HG03565 (cell line): ENCODE measurements at regions not wholly inside any gene's neighbourhood (a gene's known extent, or its start where the extent isn't known, plus 50 kb on each side); places are given as distances from the start of the nearest gene placed in this dataset.
"Not testable (repeated sequence)": the region's sequence is repeated elsewhere in the genome, so short reads cannot be mapped to it uniquely, and the experiment has no call there.

ENCODE experiments used
- ATAC-seq: cut with Tn5 transposase; IDR thresholded peaks from one replicate; pipeline ENCODE4 v1.9.1; 2021; ENCODE audit warnings: mild to moderate bottlenecking, moderate library complexity; ENCODE audit not compliant: unreplicated experiment

GRCh38 chr12:116327992-116328391 lies 50.5 kb upstream of the MED13L start:
- ATAC-seq: not testable (repeated sequence)

GRCh38 chr12:116331876-116332275 lies 54.4 kb upstream of the MED13L start:
- no peak for ATAC-seq

- ATAC-seq: no peak
Observed at GRCh38 chr12:116332705-116333380, 55.4 kb upstream of the MED13L start.

DNA sequence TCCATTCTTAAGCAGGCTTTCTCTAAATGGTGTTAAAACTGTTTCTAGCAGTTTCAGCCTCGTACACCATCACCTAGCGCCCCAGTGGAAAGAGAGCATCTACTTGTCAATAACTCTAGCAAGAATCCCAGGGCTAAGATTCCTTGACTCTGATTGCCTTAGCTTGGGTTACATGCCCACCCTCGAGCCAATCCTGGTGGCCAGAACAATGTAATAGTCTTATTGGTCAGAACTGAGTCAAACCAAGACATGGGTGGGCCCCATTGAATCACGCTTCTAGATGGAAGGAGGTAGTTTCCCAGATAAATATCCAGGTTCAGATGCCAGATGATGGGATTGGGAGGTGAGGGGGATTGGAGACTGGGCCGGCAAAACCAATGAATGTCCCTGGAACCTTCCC lies 55.9 kb upstream of the MED13L start:
- no peak for ATAC-seq

GRCh38 chr12:116336542-116337065 lies 59.1 kb upstream of the MED13L start:
- ATAC-seq: peak; percentile 87

- no peak for ATAC-seq
Observed at GRCh38 chr12:116337312-116337711, 59.8 kb upstream of the MED13L start.

DNA sequence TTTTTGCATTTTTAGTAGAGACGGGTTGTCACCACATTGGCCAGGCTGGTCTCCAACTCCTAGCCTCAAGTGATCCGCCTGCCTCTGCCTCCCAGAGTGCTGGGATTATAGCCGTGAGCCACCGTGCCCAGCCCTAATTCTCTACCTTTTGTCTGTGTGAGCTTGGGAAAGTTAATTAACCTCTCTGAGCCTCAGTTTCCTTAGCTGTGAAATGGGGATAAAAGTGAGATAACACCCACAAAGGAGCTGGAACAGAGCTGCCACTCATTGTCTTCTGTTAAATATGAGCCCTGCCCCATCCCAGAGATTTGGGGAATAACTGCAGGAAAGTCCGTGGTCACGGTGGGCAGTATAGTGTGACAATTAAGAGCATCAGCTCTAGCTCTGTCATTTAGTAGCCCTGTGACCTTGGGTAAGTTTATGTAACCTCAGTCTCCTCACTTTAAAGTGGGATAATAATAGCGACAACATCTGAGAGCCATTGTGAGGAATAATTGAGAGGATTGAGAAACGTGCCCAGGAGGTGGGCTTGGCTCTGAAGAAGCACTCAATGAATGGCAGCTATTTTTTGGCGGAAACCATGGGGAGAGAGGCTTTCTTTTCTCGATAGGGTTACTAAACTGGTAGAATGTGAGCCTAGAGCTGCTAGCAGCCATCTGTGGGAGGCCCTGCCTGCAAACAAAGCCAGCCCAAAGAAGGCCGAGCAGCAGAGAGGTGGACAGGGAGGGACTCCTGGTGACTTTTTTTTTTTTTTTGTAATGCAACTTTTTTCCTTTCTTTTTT lies 60.8 kb upstream of the MED13L start:
- no peak for ATAC-seq

- no peak for ATAC-seq
Observed at GRCh38 chr12:116339062-116339461, 61.6 kb upstream of the MED13L start.

DNA sequence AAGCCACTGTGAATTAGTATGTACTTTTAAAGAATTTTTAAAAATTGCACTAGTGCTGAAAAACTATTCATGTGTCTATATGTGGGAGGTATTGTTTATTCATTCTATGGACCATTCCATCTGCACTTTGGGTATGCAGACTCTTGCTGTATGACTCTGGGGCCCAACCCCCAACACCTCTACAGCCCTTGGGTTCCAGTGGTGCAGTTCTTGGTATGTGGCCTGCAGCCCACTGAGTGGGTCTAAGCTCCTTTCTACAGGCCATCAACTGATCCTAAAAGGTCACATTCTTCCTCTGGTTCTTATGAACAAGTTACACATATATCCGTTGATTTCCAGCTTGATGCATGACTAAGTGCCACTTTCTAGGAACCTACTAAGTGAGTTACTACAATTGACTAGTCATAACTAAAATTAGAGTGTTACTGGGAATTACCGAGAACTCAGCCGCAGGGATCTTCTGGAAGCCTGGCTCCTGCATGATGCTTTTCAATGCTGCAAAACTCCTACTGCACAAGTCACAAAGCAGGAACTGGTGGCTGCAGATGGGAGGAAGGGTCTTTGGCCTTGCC lies 62.4 kb upstream of the MED13L start:
- no peak for ATAC-seq

DNA sequence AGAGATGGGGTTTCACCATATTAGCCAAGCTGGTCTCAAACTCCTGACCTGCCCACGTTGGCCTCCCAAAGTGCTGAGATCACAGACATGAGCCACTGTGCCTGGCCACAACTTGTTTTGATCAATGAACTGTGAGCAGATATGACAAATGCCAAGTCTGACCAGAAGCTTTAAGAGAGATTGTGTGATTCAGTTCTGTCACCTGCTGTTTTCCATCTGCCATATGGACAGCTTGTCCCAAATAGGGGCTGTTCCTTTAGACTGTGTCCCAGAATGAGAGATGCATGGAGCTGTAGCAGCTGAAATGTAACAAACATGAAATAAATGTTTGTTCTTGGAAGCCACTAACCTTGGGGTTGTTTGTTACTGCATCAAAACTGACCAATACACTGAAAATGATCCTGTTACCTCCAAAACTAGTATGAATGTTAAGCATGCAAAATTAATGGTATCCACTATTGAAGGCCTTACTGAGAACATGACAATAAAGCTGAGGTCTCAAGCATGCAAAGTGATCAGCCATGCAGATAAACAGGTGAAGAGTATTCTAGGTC lies 65.9 kb upstream of the MED13L start:
- ATAC-seq: no peak

- ATAC-seq: no peak
Observed at GRCh38 chr12:116346222-116346621, 68.7 kb upstream of the MED13L start.

DNA sequence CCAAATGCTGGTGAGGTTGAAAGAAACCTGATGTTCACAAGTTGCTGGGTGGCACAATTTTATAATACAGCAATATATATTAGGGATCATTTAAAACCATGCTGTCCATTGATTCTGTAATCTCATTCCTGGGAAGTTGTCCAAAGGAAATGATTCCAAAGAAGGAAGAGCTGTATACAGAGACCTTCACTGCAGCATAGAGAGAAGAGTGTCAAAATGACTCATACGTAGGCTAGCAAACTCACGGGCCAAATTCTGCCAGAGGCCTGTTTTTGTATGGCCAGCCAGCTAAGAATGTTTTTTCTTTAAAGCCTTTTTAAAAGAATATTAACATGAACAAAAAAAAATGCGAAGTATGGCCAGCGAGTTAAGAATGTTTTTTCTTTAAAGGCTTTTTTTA lies 69.2 kb upstream of the MED13L start:
- ATAC-seq: no peak

- ATAC-seq: no peak
Observed at GRCh38 chr12:116347265-116347664, 69.8 kb upstream of the MED13L start.

GRCh38 chr12:116352315-116352835 lies 74.9 kb upstream of the MED13L start:
- no peak for ATAC-seq

DNA sequence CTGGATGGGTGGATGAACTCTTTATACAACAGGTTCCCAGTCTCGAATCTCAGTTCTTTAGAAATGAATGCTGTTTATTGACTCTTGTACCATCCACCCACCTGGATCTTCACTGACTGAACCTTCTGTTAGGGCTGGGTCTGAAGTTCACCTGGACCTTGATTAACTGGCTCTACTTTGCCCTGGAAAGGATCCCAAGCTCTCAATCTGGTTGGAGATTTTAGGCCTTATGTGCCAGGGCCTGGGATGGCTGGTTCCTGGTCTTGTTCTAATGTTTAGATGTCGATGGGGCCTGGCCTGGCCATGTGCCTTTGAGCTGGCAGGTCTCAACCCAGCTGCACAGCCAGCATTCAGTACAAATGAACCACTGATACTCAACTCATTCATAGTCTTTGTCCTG lies 76.5 kb upstream of the MED13L start:
- ATAC-seq: no peak

- ATAC-seq: no peak
Observed at GRCh38 chr12:116354534-116354933, 77.0 kb upstream of the MED13L start.

- ATAC-seq: no peak
Observed at GRCh38 chr12:116354950-116355783, 77.7 kb upstream of the MED13L start.

- ATAC-seq: no peak
Observed at GRCh38 chr12:116358536-116358892, 81.0 kb upstream of the MED13L start.

GRCh38 chr12:116358893-116359761 lies 81.6 kb upstream of the MED13L start:
- no peak for ATAC-seq
